HG02678 (cell line): ENCODE measurements at regions not wholly inside any gene's neighbourhood (a gene's known extent, or its start where the extent isn't known, plus 50 kb on each side); places are given as distances from the start of the nearest gene placed in this dataset.
A peak's percentile ranks its signal among the peaks of the same experiment; 100 is the strongest.

Experiments used
- ATAC-seq: cut with Tn5 transposase; IDR thresholded peaks from one replicate; pipeline ENCODE4 v1.9.1; 2021; ENCODE audit warnings: mild to moderate bottlenecking, moderate library complexity; ENCODE audit not compliant: unreplicated experiment

GRCh38 chr5:164005071-164005470 is 499.7 kb downstream of the MAT2B start:
- no peak for ATAC-seq

- no peak for ATAC-seq
These were observed 501.6 kb downstream of the MAT2B start for GRCh38 chr5:164007064-164007463.

GRCh38 chr5:164009621-164010020 is 504.2 kb downstream of the MAT2B start:
- no peak for ATAC-seq

- ATAC-seq, result no peak
These were observed 505.5 kb downstream of the MAT2B start for GRCh38 chr5:164010900-164011299.

GRCh38 chr5:164012371-164012770 is 507.0 kb downstream of the MAT2B start:
- no peak for ATAC-seq

- peak; percentile 87 for ATAC-seq
These were observed 507.8 kb downstream of the MAT2B start for GRCh38 chr5:164013077-164013670.

- no peak for ATAC-seq
These were observed 514.7 kb downstream of the MAT2B start for GRCh38 chr5:164020116-164020515.

GRCh38 chr5:164027738-164028137 is 522.3 kb downstream of the MAT2B start:
- no peak for ATAC-seq

- no peak for ATAC-seq
These were observed 532.8 kb downstream of the MAT2B start for GRCh38 chr5:164038128-164038783.

GRCh38 chr5:164041105-164041504 is 535.7 kb downstream of the MAT2B start:
- ATAC-seq, result no peak

GRCh38 chr5:164048359-164048926 is 543.0 kb downstream of the MAT2B start:
- ATAC-seq, result no peak

- ATAC-seq, result no peak
These were observed 546.3 kb downstream of the MAT2B start for GRCh38 chr5:164051745-164052144.

- no peak for ATAC-seq
These were observed 547.2 kb downstream of the MAT2B start for GRCh38 chr5:164052536-164053093.

GRCh38 chr5:164053123-164053522 is 547.7 kb downstream of the MAT2B start:
- ATAC-seq, result no peak

- ATAC-seq, result no peak
These were observed 549.0 kb downstream of the MAT2B start for GRCh38 chr5:164054461-164054860.

- no peak for ATAC-seq
These were observed 551.7 kb downstream of the MAT2B start for GRCh38 chr5:164057121-164057520.

- no peak for ATAC-seq
These were observed 553.2 kb downstream of the MAT2B start for GRCh38 chr5:164058621-164059020.

GRCh38 chr5:164059471-164059870 is 554.1 kb downstream of the MAT2B start:
- ATAC-seq, result no peak

- no peak for ATAC-seq
These were observed 555.5 kb downstream of the MAT2B start for GRCh38 chr5:164060786-164061355.

- ATAC-seq, result no peak
These were observed 556.9 kb downstream of the MAT2B start for GRCh38 chr5:164062304-164062703.

- ATAC-seq, result no peak
These were observed 559.8 kb downstream of the MAT2B start for GRCh38 chr5:164065266-164065665.

GRCh38 chr5:164071671-164072070 is 566.3 kb downstream of the MAT2B start:
- no peak for ATAC-seq
